Stomach (tissue), 8 donors: ENCODE measurements at regions not wholly inside any gene's neighbourhood (a gene's known extent, or its start where the extent isn't known, plus 50 kb on each side); places are given as distances from the start of the nearest gene placed in this dataset.

ENCODE experiments used
- DNase-seq, 2 donors: peaks; one replicate each; pipeline versions ENCODE4 v3.0.0 to v3.0.0-alpha.2; 2013 to 2019
- H3K27ac ChIP-seq, 5 donors: fragments of 200-600 bp in 4 of 5; sonication (generic) in 4 of 5; one replicate each; pipeline ENCODE4 v1.5.1; 2013 to 2019; ENCODE audit warnings: mild to moderate bottlenecking in 1 of 5, moderate library complexity in 1 of 5
- H3K27me3 ChIP-seq, 3 donors: fragments of 200-600 bp; sonication (generic); one replicate each; pipeline ENCODE4 v1.5.1; 2017 to 2019; ENCODE audit warnings: mixed run types in 1 of 3
- H3K36me3 ChIP-seq, 4 donors: fragments of 200-600 bp; sonication (generic); 1 replicate in 3 of 4; 2 replicates in 1 of 4; pipeline ENCODE4 v1.5.1; 2016 to 2019
- H3K4me1 ChIP-seq, 4 donors: fragments of 200-600 bp; sonication (generic); one replicate each; pipeline ENCODE4 v1.5.1; 2016 to 2019
- H3K4me3 ChIP-seq, 4 donors: fragments of 200-600 bp; sonication (generic) in 3 of 4; one replicate each; pipeline ENCODE4 v1.5.1; 2016 to 2019; ENCODE audit warnings: mild to moderate bottlenecking in 1 of 4
- H3K9me3 ChIP-seq, 4 donors: fragments of 200-600 bp; sonication (generic); one replicate each; pipeline ENCODE4 v1.5.1; 2016 to 2019
- CTCF ChIP-seq, 7 experiments: fragments of 450-650 bp in 4 of 7; fragments of 200-600 bp in 3 of 7; sonication (generic) in 3 of 7; IDR thresholded peaks; one replicate each; pipeline ENCODE4 v1.5.1; 2016 to 2019; ENCODE audit warnings: antibody characterized with exemption in 7 of 7, control low read depth in 2 of 7, mild to moderate bottlenecking in 1 of 7
- EP300 ChIP-seq: sonication (generic); formaldehyde crosslinking; IDR thresholded peaks from one replicate; pipeline ENCODE4 v1.6.1; 2017; ENCODE audit warnings: antibody characterized with exemption
- POLR2A ChIP-seq, 4 donors: fragments of 450-650 bp; IDR thresholded peaks; one replicate each; pipeline ENCODE4 v1.6.1; 2016; ENCODE audit warnings: antibody characterized with exemption in 4 of 4, control low read depth in 2 of 4, mild to moderate bottlenecking in 1 of 4, moderate library complexity in 1 of 4
- POLR2AphosphoS5 ChIP-seq, 3 donors: sonication (generic); formaldehyde crosslinking; IDR thresholded peaks; one replicate each; pipeline ENCODE4 v1.6.1; 2016; ENCODE audit warnings: antibody characterized with exemption in 3 of 3
- WGBS, 5 donors: extraction: QIAGEN DNeasy Blood & Tissue Kit in 3 of 5; methylation state at CpG; one replicate each; pipeline versions ENCODE4 v1.1.5 to v1.1.7; 2013 to 2018; 5-methylcytosine and 5-hydroxymethylcytosine counted together
- intact Hi-C: fragments of 100-400 bp; cut with DNase I; formaldehyde crosslinking; loops from one replicate; pipeline ENCODE4 v1.15.1; 2023; ENCODE audit warnings: low total_unique reads
- donor health status: healthy with polysubstance abuse.
- donor health status: Bipolar disorder and iron deficiency.
- donor health status: healthy.

GRCh38 chr17:13792314-13792713 lies 190.6 kb upstream of the HS3ST3A1 start:
- no peak for TF ChIP-seq POLR2A (IDR thresholded peaks at IDR 0.05)
- H3K9me3 ChIP-seq = no peaks in the 10 kb centered on the region
- intact Hi-C loops = no loop called here
- DNase-seq = no peak
- WGBS, 5 donors = 48 to 78% (median 70%) methylated on average over 2 of the region's 2 CpGs
- no peaks in the 10 kb centered on the region for H3K4me1 ChIP-seq
- H3K4me3 ChIP-seq = no peak overlapping the region
- H3K27me3 ChIP-seq = no peaks in the 10 kb centered on the region
- H3K27ac ChIP-seq = no peak overlapping the region
- no peaks in the 10 kb centered on the region for H3K36me3 ChIP-seq

GRCh38 chr17:13793951-13794350 lies 192.2 kb upstream of the HS3ST3A1 start:
- Histone ChIP-seq H3K36me3 (no peaks in the 10 kb centered on the region), H3K4me1 (no peaks in the 10 kb centered on the region), H3K4me3 (no peak overlapping the region), H3K9me3 (peaks cover 0 to 9% (median 2%) of the 10 kb centered on the region in 4 donors), H3K27ac (no peak overlapping the region), H3K27me3 (no peaks in the 10 kb centered on the region)
- TF ChIP-seq EP300 (no peak), POLR2AphosphoS5 (IDR thresholded peaks at IDR 0.05) (no peak)
- 66 to 73% (median 70%) methylated on average over 1 of the region's 1 CpG for WGBS, 5 donors
- no peak for DNase-seq
- intact Hi-C loops = no loop called here

- intact Hi-C loops = no loop called here
- TF ChIP-seq POLR2AphosphoS5 (IDR thresholded peaks at IDR 0.05) = no peak
- no peak for TF ChIP-seq EP300
- TF ChIP-seq POLR2A (IDR thresholded peaks at IDR 0.05) = no peak
- no peak for TF ChIP-seq CTCF (IDR thresholded peaks at IDR 0.05)
- Histone ChIP-seq H3K9me3 (peaks cover 0 to 9% (median 2%) of the 10 kb centered on the region in 4 donors), H3K36me3 (no peaks in the 10 kb centered on the region), H3K4me1 (no peaks in the 10 kb centered on the region), H3K4me3 (no peak overlapping the region), H3K27me3 (no peaks in the 10 kb centered on the region), H3K27ac (no peak overlapping the region)
- no peak for DNase-seq
Observed at GRCh38 chr17:13797863-13798262, 196.1 kb upstream of the HS3ST3A1 start.

- no peak for DNase-seq
- WGBS, 5 donors = 53 to 69% (median 57%) methylated on average over 5 of the region's 5 CpGs
- Histone ChIP-seq H3K36me3 (no peaks in the 10 kb centered on the region), H3K9me3 (no peaks in the 10 kb centered on the region), H3K4me3 (no peak overlapping the region), H3K27me3 (no peaks in the 10 kb centered on the region), H3K27ac (no peak overlapping the region), H3K4me1 (no peaks in the 10 kb centered on the region)
- TF ChIP-seq CTCF (IDR thresholded peaks at IDR 0.05) (no peak), POLR2AphosphoS5 (IDR thresholded peaks at IDR 0.05) (no peak), POLR2A (IDR thresholded peaks at IDR 0.05) (no peak), EP300 (no peak)
- intact Hi-C loops = no loop called here
Observed at GRCh38 chr17:13806092-13806491, 204.4 kb upstream of the HS3ST3A1 start.

GRCh38 chr17:13807103-13807502 lies 205.4 kb upstream of the HS3ST3A1 start:
- Histone ChIP-seq H3K36me3 (no peaks in the 10 kb centered on the region), H3K27me3 (no peaks in the 10 kb centered on the region), H3K9me3 (no peaks in the 10 kb centered on the region), H3K4me3 (no peak overlapping the region), H3K27ac (no peak overlapping the region), H3K4me1 (no peaks in the 10 kb centered on the region)
- intact Hi-C loops = no loop called here
- TF ChIP-seq POLR2AphosphoS5 (IDR thresholded peaks at IDR 0.05) (no peak), POLR2A (IDR thresholded peaks at IDR 0.05) (no peak), CTCF (IDR thresholded peaks at IDR 0.05) (no peak), EP300 (no peak)
- 88 to 96% (median 91%) methylated on average over 3 of the region's 3 CpGs for WGBS, 5 donors
- no peak for DNase-seq
